Endothelial cell of umbilical vein (primary cell): ENCODE measurements at regions not wholly inside any gene's neighbourhood (a gene's known extent, or its start where the extent isn't known, plus 50 kb on each side); places are given as distances from the start of the nearest gene placed in this dataset.

ENCODE experiments used
- BruUV-seq: library from RNA; stranded (reverse); fragments of 400-500 nt; replicated peaks from 2 replicates; lab custom pipeline; 2021; lab: Mats Ljungman, UMichigan
- CTCF ChIA-PET: fragments of 300-600, 350-600 bp; sonication (Branson Sonifier 250); formaldehyde crosslinking; loops from one replicate; lab custom pipeline; 2021; ENCODE audit warnings: antibody characterized with exemption, inconsistent platforms; lab: Charles Lee
- POLR2A ChIA-PET: fragments of 300-600, 350-600 bp; sonication (Branson Sonifier 250); formaldehyde crosslinking; loops from one replicate; lab custom pipeline; 2021; ENCODE audit warnings: antibody characterized with exemption, inconsistent platforms; lab: Charles Lee
- DNase-seq: peaks from one replicate; pipeline ENCODE4 v3.0.0-alpha.2; 2011; ENCODE audit warnings: low read depth, low spot score
- FAIRE-seq: peaks from 2 replicates; lab custom pipeline; 2011; peaks lifted over from hg19 to GRCh38; lab: Jason Lieb, UNC
- H2AFZ ChIP-seq: 2 replicates; pipeline ENCODE4 v1.6.0; 2012; ENCODE audit warnings: low read depth, low read length, control low read depth, inconsistent platforms
- H3K27ac ChIP-seq: 2 replicates; pipeline ENCODE4 v1.5.1; 2011; ENCODE audit warnings: low read depth, mild to moderate bottlenecking, control low read depth, low read length, moderate library complexity; ENCODE audit not compliant: insufficient read depth
- H3K27me3 ChIP-seq, 2 experiments: 2 replicates each; pipeline versions ENCODE4 v1.6.0 to v1.6.1; 2011; ENCODE audit warnings: low read length in 2 of 2, mixed read lengths in 1 of 2; ENCODE audit not compliant: control insufficient read depth in 2 of 2, insufficient read depth in 2 of 2
- H3K36me3 ChIP-seq, 2 experiments: 2 replicates in 1 of 2; 3 replicates in 1 of 2; pipeline ENCODE4 v1.5.1; 2011; ENCODE audit warnings: low read length in 2 of 2, mild to moderate bottlenecking in 1 of 2, moderate library complexity in 1 of 2; ENCODE audit not compliant: control insufficient read depth in 2 of 2, insufficient read depth in 2 of 2; ENCODE audit errors: extremely low read depth in 1 of 2
- H3K4me1 ChIP-seq: 3 replicates; pipeline ENCODE4 v1.5.1; 2011; ENCODE audit warnings: mild to moderate bottlenecking, low read length; ENCODE audit not compliant: control insufficient read depth, insufficient read depth; ENCODE audit errors: extremely low read depth
- H3K4me2 ChIP-seq: 2 replicates; pipeline ENCODE4 v1.6.1; 2011; ENCODE audit warnings: low read length, control low read depth, mixed read lengths; ENCODE audit not compliant: insufficient read depth
- H3K4me3 ChIP-seq, 3 experiments: fragments of 200-600 bp in 1 of 3; sonication (generic), shearing (Covaris generic) in 1 of 3; replicated peaks in 1 of 3; 2 replicates each; pipeline ENCODE4 v1.5.1; 2011 to 2016; ENCODE audit warnings: control low read depth in 3 of 3, low read length in 3 of 3, mild to moderate bottlenecking in 2 of 3, inconsistent platforms in 1 of 3, low read depth in 1 of 3, moderate library complexity in 1 of 3; ENCODE audit not compliant: insufficient read depth in 1 of 3
- H3K79me2 ChIP-seq: 2 replicates; pipeline ENCODE4 v1.6.0; 2012; ENCODE audit warnings: low read length, inconsistent platforms; ENCODE audit not compliant: control insufficient read depth, insufficient read depth
- H3K9ac ChIP-seq: replicated peaks from 2 replicates; pipeline ENCODE3; 2011; ENCODE audit warnings: low read length, control low read depth; ENCODE audit not compliant: insufficient read depth; ENCODE audit errors: extremely low read depth
- H3K9me1 ChIP-seq: replicated peaks from 3 replicates; pipeline ENCODE4 v1.6.0; 2011; ENCODE audit warnings: mild to moderate bottlenecking, low read length; ENCODE audit not compliant: control insufficient read depth, insufficient read depth; ENCODE audit errors: extremely low read depth
- H3K9me3 ChIP-seq: replicated peaks from 2 replicates; pipeline ENCODE4 v1.5.1; 2012; ENCODE audit warnings: low read length, inconsistent platforms; ENCODE audit not compliant: control insufficient read depth, insufficient read depth
- H4K20me1 ChIP-seq: replicated peaks from 2 replicates; pipeline ENCODE3; 2011; ENCODE audit warnings: mild to moderate bottlenecking, low read length; ENCODE audit not compliant: control insufficient read depth, insufficient read depth; ENCODE audit errors: extremely low read depth
- CTCF ChIP-seq, 2 donors: IDR thresholded peaks; 1 replicate in 1 of 2; 2 replicates in 1 of 2; pipeline ENCODE4 v1.5.1; 2011; ENCODE audit warnings: low read length in 2 of 2, mild to moderate bottlenecking in 2 of 2, moderate library complexity in 2 of 2, control low read depth in 1 of 2, inconsistent platforms in 1 of 2, low read depth in 1 of 2; ENCODE audit not compliant: insufficient read depth in 1 of 2; ENCODE audit errors: extremely low read depth in 1 of 2
- EZH2 ChIP-seq: IDR thresholded peaks from 2 replicates; pipeline ENCODE4 v1.6.1; 2012; ENCODE audit warnings: borderline replicate concordance, low read depth, mild to moderate bottlenecking, moderate library complexity, low read length, inconsistent platforms; ENCODE audit not compliant: severe bottlenecking
- FOS ChIP-seq: IDR thresholded peaks from 2 replicates; pipeline ENCODE4 v1.6.1; 2011; ENCODE audit warnings: mild to moderate bottlenecking, low read length, moderate library complexity, borderline replicate concordance; ENCODE audit not compliant: insufficient read depth
- GATA2 ChIP-seq: IDR thresholded peaks from 2 replicates; pipeline ENCODE4 v1.7.0; 2011; ENCODE audit warnings: low read depth, mild to moderate bottlenecking, moderate library complexity, mixed read lengths, low read length; ENCODE audit not compliant: insufficient read length, insufficient read depth
- JUN ChIP-seq: IDR thresholded peaks from 2 replicates; pipeline ENCODE4 v1.6.1; 2011; ENCODE audit warnings: borderline replicate concordance, low read depth; ENCODE audit not compliant: insufficient read length, insufficient read depth
- MAX ChIP-seq: IDR thresholded peaks from 2 replicates; pipeline ENCODE4 v1.6.1; 2011; ENCODE audit not compliant: insufficient read depth, insufficient read length
- MYC ChIP-seq: IDR thresholded peaks from one replicate; pipeline ENCODE4 v1.6.1; 2011; ENCODE audit warnings: mild to moderate bottlenecking, low read depth, low read length
- POLR2A ChIP-seq: IDR thresholded peaks from 2 replicates; pipeline ENCODE4 v1.6.1; 2012; ENCODE audit warnings: low read depth, mild to moderate bottlenecking, control low read depth, low read length
- POLR2AphosphoS5 ChIP-seq: IDR thresholded peaks from 2 replicates; pipeline ENCODE4 v1.6.1; 2012; ENCODE audit warnings: low read depth, mild to moderate bottlenecking, control low read depth, low read length, moderate library complexity; ENCODE audit not compliant: insufficient read depth
- dilution Hi-C: fragments of 300-500 bp; cut with MboI; formaldehyde crosslinking; loops from one replicate; pipeline ENCODE4 v1.15.0; 2019; ENCODE audit warnings: low sequenced_read_pairs; ENCODE audit not compliant: extremely low pct_ligation_motif_present
- intact Hi-C: fragments of 100-400 bp; cut with micrococcal nuclease; formaldehyde crosslinking; loops from one replicate; pipeline ENCODE4 v1.10.0; 2022

- H3K9ac ChIP-seq = no peak overlapping the region
- no peaks in the 10 kb centered on the region for H4K20me1 ChIP-seq
- no peak overlapping the region for H2AFZ ChIP-seq
- no peak overlapping the region for H3K4me3 ChIP-seq
- intact Hi-C loops (no loop called here), dilution Hi-C loops (no loop called here)
- ChIA-PET CTCF (no interaction called here), POLR2A (no interaction called here)
- BruUV-seq = no TSS peak
- H3K27ac ChIP-seq = no peak overlapping the region
- H3K36me3 ChIP-seq = no peaks in the 10 kb centered on the region
- no peak for FAIRE-seq
- no peak for DNase-seq
- H3K9me3 ChIP-seq = no peaks in the 10 kb centered on the region
- H3K9me1 ChIP-seq = no peaks in the 10 kb centered on the region
- no peak overlapping the region for H3K4me2 ChIP-seq
- no peaks in the 10 kb centered on the region for H3K4me1 ChIP-seq
- H3K79me2 ChIP-seq = no peaks in the 10 kb centered on the region
- TF ChIP-seq FOS (no peak), MAX (no peak), POLR2A (no peak), POLR2AphosphoS5 (no peak), MYC (no peak), CTCF (IDR thresholded peaks at IDR 0.05; ENCODE audit: extremely low read depth in 1 of 2, insufficient read depth in 1 of 2, low read depth in 1 of 2, low read length in 2 of 2) (no peak), GATA2 (no peak), JUN (no peak), EZH2 (no peak)
- no peaks in the 10 kb centered on the region for H3K27me3 ChIP-seq
These were observed 70.5 kb upstream of the BOD1 start for GRCh38 chr5:173686950-173687349.
